ENCODE measurements at regions not wholly inside any gene's neighbourhood (a gene's known extent, or its start where the extent isn't known, plus 50 kb on each side); places are given as distances from the start of the nearest gene placed in this dataset.

- no peak for DNase-seq
Measured at GRCh38 chr7:46710927-46711326, 789.9 kb upstream of the IGFBP3 start.

- DNase-seq = peak in 1 of 3 experiments; percentile 8
Measured at GRCh38 chr7:46707973-46708372, 786.9 kb upstream of the IGFBP3 start.

- no peak for DNase-seq
Measured at GRCh38 chr7:46705386-46706255, 784.5 kb upstream of the IGFBP3 start.

GRCh38 chr7:46696741-46697140 lies 775.7 kb upstream of the IGFBP3 start:
- no peak for DNase-seq

GRCh38 chr7:46695051-46695708 lies 774.1 kb upstream of the IGFBP3 start:
- no peak for DNase-seq

GRCh38 chr7:46694058-46694457 lies 773.0 kb upstream of the IGFBP3 start:
- DNase-seq = no peak

GRCh38 chr7:46687203-46687602 lies 766.1 kb upstream of the IGFBP3 start:
- DNase-seq = no peak

GRCh38 chr7:46685051-46685450 lies 764.0 kb upstream of the IGFBP3 start:
- DNase-seq = no peak

GRCh38 chr7:46682836-46683624 lies 762.0 kb upstream of the IGFBP3 start:
- DNase-seq = no peak

GRCh38 chr7:46681865-46682503 lies 760.9 kb upstream of the IGFBP3 start:
- DNase-seq = no peak

GRCh38 chr7:46680147-46680546 lies 759.1 kb upstream of the IGFBP3 start:
- no peak for DNase-seq

- DNase-seq = no peak
Measured at GRCh38 chr7:46679671-46680070, 758.6 kb upstream of the IGFBP3 start.

GRCh38 chr7:46678421-46678820 lies 757.3 kb upstream of the IGFBP3 start:
- no peak for DNase-seq

GRCh38 chr7:46675456-46675855 lies 754.4 kb upstream of the IGFBP3 start:
- DNase-seq = no peak

GRCh38 chr7:46672861-46673260 lies 751.8 kb upstream of the IGFBP3 start:
- no peak for DNase-seq

GRCh38 chr7:46671108-46671769 lies 750.2 kb upstream of the IGFBP3 start:
- DNase-seq = no peak

- no peak for DNase-seq
Measured at GRCh38 chr7:46669028-46669427, 748.0 kb upstream of the IGFBP3 start.

- no peak for DNase-seq
Measured at GRCh38 chr7:46664453-46664852, 743.4 kb upstream of the IGFBP3 start.

- no peak for DNase-seq
Measured at GRCh38 chr7:46663025-46663424, 742.0 kb upstream of the IGFBP3 start.

- no peak for DNase-seq
Measured at GRCh38 chr7:46661431-46661830, 740.4 kb upstream of the IGFBP3 start.

GRCh38 chr7:46660402-46660980 lies 739.4 kb upstream of the IGFBP3 start:
- no peak for DNase-seq

GRCh38 chr7:46658281-46658680 lies 737.2 kb upstream of the IGFBP3 start:
- no peak for DNase-seq
